Tibial nerve (tissue), 4 donors: ENCODE measurements at regions not wholly inside any gene's neighbourhood (a gene's known extent, or its start where the extent isn't known, plus 50 kb on each side); places are given as distances from the start of the nearest gene placed in this dataset.
"Not testable (repeated sequence)": the region's sequence is repeated elsewhere in the genome, so short reads cannot be mapped to it uniquely, and the experiment has no call there.

Experiments
- CTCF ChIP-seq, 5 experiments: fragments of 200-600 bp in 3 of 5; fragments of 450-650 bp in 2 of 5; sonication (generic) in 3 of 5; IDR thresholded peaks; one replicate each; pipeline ENCODE4 v1.5.1; 2016 to 2019; ENCODE audit warnings: antibody characterized with exemption in 5 of 5, mild to moderate bottlenecking in 3 of 5, moderate library complexity in 2 of 5
- EP300 ChIP-seq, 2 donors: sonication (generic); formaldehyde crosslinking; IDR thresholded peaks; one replicate each; pipeline ENCODE4 v1.6.1; 2017; ENCODE audit warnings: antibody characterized with exemption in 2 of 2, mild to moderate bottlenecking in 1 of 2

DNA sequence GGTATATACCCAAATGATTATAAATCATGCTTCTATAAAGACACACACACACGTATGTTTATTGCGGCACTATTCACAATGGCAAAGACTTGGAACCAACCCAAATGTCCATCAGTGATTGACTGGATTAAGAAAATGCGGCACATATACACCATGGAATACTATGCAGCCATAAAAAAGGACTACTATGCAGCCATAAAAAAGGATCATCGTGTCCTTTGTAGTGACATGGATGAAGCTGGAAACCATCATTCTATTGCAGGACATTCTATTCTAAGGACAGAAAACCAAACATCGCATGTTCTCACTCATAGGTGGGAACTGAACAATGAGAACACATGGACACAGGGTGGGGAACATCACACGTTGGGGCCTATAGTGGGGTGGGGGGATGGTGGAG lies 77.8 kb upstream of the THRB start:
- not testable (repeated sequence) for TF ChIP-seq EP300, CTCF (IDR thresholded peaks at IDR 0.05)
